MM.1S (cell line): ENCODE measurements at regions not wholly inside any gene's neighbourhood (a gene's known extent, or its start where the extent isn't known, plus 50 kb on each side); places are given as distances from the start of the nearest gene placed in this dataset.

Experiments
- DNase-seq: peaks from one replicate; pipeline ENCODE4 v3.0.0-alpha.2; 2015
- H2AFZ ChIP-seq: fragments of 300-600 bp; sonication (generic); 2 replicates; pipeline ENCODE4 v1.6.0; 2016; ENCODE audit warnings: antibody characterized with exemption, low read length
- H3F3A ChIP-seq: fragments of 300-600 bp; sonication (generic); 2 replicates; pipeline ENCODE4 v1.6.1; 2016; ENCODE audit warnings: mild to moderate bottlenecking, antibody characterized with exemption, low read length, moderate library complexity, mixed read lengths; ENCODE audit not compliant: insufficient read depth
- H3K27ac ChIP-seq: fragments of 300-600 bp; sonication (generic); 2 replicates; pipeline ENCODE4 v1.5.1; 2016; ENCODE audit warnings: mild to moderate bottlenecking, low read length
- H3K27me3 ChIP-seq: fragments of 300-600 bp; sonication (generic); replicated peaks from 2 replicates; pipeline ENCODE4 v1.6.0; 2016; ENCODE audit warnings: low read length; ENCODE audit not compliant: insufficient read depth
- H3K36me3 ChIP-seq: fragments of 300-600 bp; sonication (generic); replicated peaks from 2 replicates; pipeline ENCODE4 v1.6.1; 2016; ENCODE audit warnings: mild to moderate bottlenecking, low read length, mixed read lengths; ENCODE audit not compliant: insufficient read depth
- H3K4me1 ChIP-seq: fragments of 300-600 bp; sonication (generic); 2 replicates; pipeline ENCODE4 v1.6.1; 2016; ENCODE audit warnings: low read length, mixed read lengths
- H3K4me2 ChIP-seq: fragments of 300-600 bp; sonication (generic); 2 replicates; pipeline ENCODE4 v1.6.0; 2016; ENCODE audit warnings: low read depth, low read length
- H3K4me3 ChIP-seq: fragments of 300-600 bp; sonication (generic); 2 replicates; pipeline ENCODE4 v1.5.1; 2016; ENCODE audit warnings: low read length, mixed read lengths
- H3K79me2 ChIP-seq: fragments of 300-600 bp; sonication (generic); 2 replicates; pipeline ENCODE4 v1.6.1; 2016; ENCODE audit warnings: mixed run types, low read length, mixed read lengths
- H3K9ac ChIP-seq: fragments of 300-600 bp; sonication (generic); 2 replicates; pipeline ENCODE4 v1.6.1; 2016; ENCODE audit warnings: low read length, mixed read lengths
- H3K9me2 ChIP-seq: fragments of 300-600 bp; sonication (generic); replicated peaks from 2 replicates; pipeline ENCODE4 v1.6.1; 2016; ENCODE audit warnings: mild to moderate bottlenecking, low read length, mixed read lengths; ENCODE audit not compliant: insufficient read depth
- H3K9me3 ChIP-seq: fragments of 300-600 bp; sonication (generic); replicated peaks from 2 replicates; pipeline ENCODE4 v1.6.1; 2016; ENCODE audit warnings: mild to moderate bottlenecking, low read length, mixed read lengths; ENCODE audit not compliant: insufficient read depth
- H4K20me1 ChIP-seq: fragments of 300-600 bp; sonication (generic); 2 replicates; pipeline ENCODE4 v1.6.1; 2016; ENCODE audit warnings: mild to moderate bottlenecking, low read length, moderate library complexity, mixed read lengths; ENCODE audit not compliant: insufficient read depth
- EZH2 ChIP-seq: fragments of 300-600 bp; sonication (generic); optimal IDR thresholded peaks from 2 replicates; pipeline ENCODE3; 2017; ENCODE audit warnings: low read depth, mild to moderate bottlenecking, antibody characterized with exemption, low read length, mixed read lengths
- EZH2phosphoT487 ChIP-seq: fragments of 300-600 bp; sonication (generic); IDR thresholded peaks from 2 replicates; pipeline ENCODE4 v1.6.1; 2018; ENCODE audit warnings: antibody characterized with exemption, low read length
- TF ChIP-seq, protein P1 (sequence below): fragments of 300-600 bp; sonication (generic); IDR thresholded peaks from 2 replicates; pipeline ENCODE4 v1.5.1; 2016; ENCODE audit warnings: antibody characterized with exemption, low read length, mixed read lengths

DNA sequence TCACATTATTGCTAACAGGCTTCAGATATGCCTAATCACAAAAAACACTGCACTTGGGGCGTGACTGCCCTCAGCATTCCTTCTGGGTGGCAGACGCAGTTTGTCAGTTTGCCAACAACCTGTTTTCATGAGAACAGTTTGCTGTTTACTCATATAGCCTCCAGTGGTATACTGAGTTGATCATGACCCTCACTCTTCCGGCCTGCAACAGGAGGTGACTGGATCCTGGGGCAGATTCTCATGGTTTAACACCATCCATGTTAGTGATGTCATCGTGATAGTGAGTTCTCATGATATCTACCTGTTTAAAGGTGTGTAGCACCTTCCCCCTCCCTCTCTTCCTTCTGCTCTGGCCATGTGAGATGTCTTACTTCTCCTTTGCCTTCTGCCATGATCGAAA lies 555.2 kb downstream of the PLPP3 start:
- Histone ChIP-seq H3K4me3 (no peak overlapping the region), H3K27ac (no peak overlapping the region), H3K27me3 (no peaks in the 10 kb centered on the region), H3K79me2 (no peaks in the 10 kb centered on the region), H4K20me1 (no peaks in the 10 kb centered on the region), H3K36me3 (no peaks in the 10 kb centered on the region), H3K9me3 (no peaks in the 10 kb centered on the region), H3K9ac (no peak overlapping the region), H3F3A (no peaks in the 10 kb centered on the region), H2AFZ (no peak overlapping the region), H3K4me1 (no peaks in the 10 kb centered on the region), H3K4me2 (no peak overlapping the region), H3K9me2 (no peaks in the 10 kb centered on the region)
- TF ChIP-seq, protein P1, sequence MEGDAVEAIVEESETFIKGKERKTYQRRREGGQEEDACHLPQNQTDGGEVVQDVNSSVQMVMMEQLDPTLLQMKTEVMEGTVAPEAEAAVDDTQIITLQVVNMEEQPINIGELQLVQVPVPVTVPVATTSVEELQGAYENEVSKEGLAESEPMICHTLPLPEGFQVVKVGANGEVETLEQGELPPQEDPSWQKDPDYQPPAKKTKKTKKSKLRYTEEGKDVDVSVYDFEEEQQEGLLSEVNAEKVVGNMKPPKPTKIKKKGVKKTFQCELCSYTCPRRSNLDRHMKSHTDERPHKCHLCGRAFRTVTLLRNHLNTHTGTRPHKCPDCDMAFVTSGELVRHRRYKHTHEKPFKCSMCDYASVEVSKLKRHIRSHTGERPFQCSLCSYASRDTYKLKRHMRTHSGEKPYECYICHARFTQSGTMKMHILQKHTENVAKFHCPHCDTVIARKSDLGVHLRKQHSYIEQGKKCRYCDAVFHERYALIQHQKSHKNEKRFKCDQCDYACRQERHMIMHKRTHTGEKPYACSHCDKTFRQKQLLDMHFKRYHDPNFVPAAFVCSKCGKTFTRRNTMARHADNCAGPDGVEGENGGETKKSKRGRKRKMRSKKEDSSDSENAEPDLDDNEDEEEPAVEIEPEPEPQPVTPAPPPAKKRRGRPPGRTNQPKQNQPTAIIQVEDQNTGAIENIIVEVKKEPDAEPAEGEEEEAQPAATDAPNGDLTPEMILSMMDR = no peak
- no peak for TF ChIP-seq EZH2phosphoT487
- DNase-seq = no peak

DNA sequence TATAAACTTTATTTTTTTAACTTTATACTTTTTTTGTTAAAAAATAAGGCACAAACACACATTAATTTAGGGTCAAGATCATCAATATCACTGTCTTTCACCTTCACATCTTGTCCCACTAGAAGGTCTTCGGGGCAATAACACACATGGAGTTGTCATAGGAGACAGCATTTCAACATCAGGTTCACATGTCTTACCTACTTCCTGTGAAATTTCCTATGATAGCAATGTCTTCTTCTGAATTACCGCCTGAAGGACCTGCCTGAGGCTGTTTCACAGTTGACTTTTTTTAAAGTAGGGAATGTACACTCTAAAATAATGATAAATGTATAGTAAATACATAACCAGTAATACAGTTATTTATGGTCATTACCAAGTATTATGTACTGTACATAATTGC lies 559.4 kb downstream of the PLPP3 start:
- TF ChIP-seq EZH2 (no peak), EZH2phosphoT487 (no peak)
- TF ChIP-seq, protein P1 = no peak
- no peak for DNase-seq
- Histone ChIP-seq H3K9ac (no peak overlapping the region), H3K27ac (no peak overlapping the region), H3K27me3 (no peaks in the 10 kb centered on the region), H3K9me2 (no peaks in the 10 kb centered on the region), H3F3A (no peaks in the 10 kb centered on the region), H3K4me2 (no peak overlapping the region), H4K20me1 (no peaks in the 10 kb centered on the region), H3K79me2 (no peaks in the 10 kb centered on the region), H3K4me3 (no peak overlapping the region), H3K36me3 (no peaks in the 10 kb centered on the region), H2AFZ (no peak overlapping the region), H3K9me3 (no peaks in the 10 kb centered on the region), H3K4me1 (no peaks in the 10 kb centered on the region)

DNA sequence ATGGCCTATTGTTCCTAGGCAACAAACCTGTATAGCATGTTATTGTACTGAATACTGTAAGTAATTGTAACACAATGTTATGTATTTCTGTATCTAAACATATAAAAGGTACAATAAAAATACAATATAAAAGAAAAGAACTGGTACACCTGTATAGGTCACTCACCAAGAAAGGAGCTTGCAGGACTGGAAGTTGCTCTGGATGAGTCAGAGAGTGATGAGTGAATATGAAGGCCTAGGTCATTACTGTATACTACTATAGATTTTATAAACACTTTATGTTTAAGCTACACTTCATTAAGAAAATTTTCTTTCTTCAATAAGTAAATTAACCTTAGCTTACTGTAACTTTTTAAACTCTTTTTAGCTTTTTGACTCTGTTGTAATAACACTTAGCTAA lies 559.9 kb downstream of the PLPP3 start:
- Histone ChIP-seq H2AFZ (no peak overlapping the region), H3K9me3 (no peaks in the 10 kb centered on the region), H3K4me1 (no peaks in the 10 kb centered on the region), H3K79me2 (no peaks in the 10 kb centered on the region), H3K27ac (no peak overlapping the region), H3K36me3 (no peaks in the 10 kb centered on the region), H3K4me3 (no peak overlapping the region), H3K9me2 (no peaks in the 10 kb centered on the region), H3K27me3 (no peaks in the 10 kb centered on the region), H3F3A (no peaks in the 10 kb centered on the region), H4K20me1 (no peaks in the 10 kb centered on the region), H3K9ac (no peak overlapping the region), H3K4me2 (no peak overlapping the region)
- DNase-seq = no peak
- TF ChIP-seq EZH2phosphoT487 = no peak
- TF ChIP-seq EZH2 = no peak
- TF ChIP-seq, protein P1 = no peak
